Thyroid gland (tissue), 4 donors: ENCODE measurements at regions not wholly inside any gene's neighbourhood (a gene's known extent, or its start where the extent isn't known, plus 50 kb on each side); places are given as distances from the start of the nearest gene placed in this dataset.

ENCODE experiments used
- CTCF ChIP-seq, 6 experiments: fragments of 200-600 bp in 3 of 6; fragments of 450-650 bp in 3 of 6; sonication (generic) in 3 of 6; IDR thresholded peaks; one replicate each; pipeline ENCODE4 v1.5.1; 2016 to 2019; ENCODE audit warnings: antibody characterized with exemption in 6 of 6, mild to moderate bottlenecking in 2 of 6, inconsistent platforms in 1 of 6, moderate library complexity in 1 of 6
- POLR2A ChIP-seq, 2 donors: fragments of 450-650 bp; IDR thresholded peaks; one replicate each; pipeline ENCODE4 v1.6.1; 2017; ENCODE audit warnings: antibody characterized with exemption in 2 of 2, mild to moderate bottlenecking in 2 of 2, moderate library complexity in 1 of 2

DNA sequence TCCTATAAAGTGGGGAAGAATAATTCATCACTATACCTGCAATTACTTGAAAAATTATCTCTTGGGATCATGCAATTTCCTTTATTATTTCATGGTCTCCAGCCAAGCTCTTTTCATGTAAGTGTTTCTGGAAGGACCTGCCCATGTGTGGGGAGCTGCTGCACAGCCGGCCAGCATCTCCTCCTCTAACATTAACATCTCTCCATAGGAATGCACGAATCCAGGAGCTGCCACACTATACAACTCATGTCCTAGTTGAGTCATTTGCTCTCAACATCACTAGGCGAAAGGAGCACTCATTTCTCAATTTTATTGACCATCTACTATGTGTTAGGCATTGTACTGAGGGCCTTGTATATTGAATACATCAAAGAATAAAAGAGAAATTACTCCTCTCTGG is 144.3 kb upstream of the ERBB4 start:
- no peak for TF ChIP-seq CTCF (IDR thresholded peaks at IDR 0.05)
- TF ChIP-seq POLR2A (IDR thresholded peaks at IDR 0.05): no peak
